Activated CD4-positive, alpha-beta T cell treated with anti-CD3 and anti-CD28 coated beads, Interleukin-2, amount 50 U/mL, for 16 hours (primary cell): ENCODE measurements at regions not wholly inside any gene's neighbourhood (a gene's known extent, or its start where the extent isn't known, plus 50 kb on each side); places are given as distances from the start of the nearest gene placed in this dataset.

ENCODE experiments used
- DNase-seq: peaks from one replicate; pipeline ENCODE4 v3.0.0-alpha.2; 2020

DNA sequence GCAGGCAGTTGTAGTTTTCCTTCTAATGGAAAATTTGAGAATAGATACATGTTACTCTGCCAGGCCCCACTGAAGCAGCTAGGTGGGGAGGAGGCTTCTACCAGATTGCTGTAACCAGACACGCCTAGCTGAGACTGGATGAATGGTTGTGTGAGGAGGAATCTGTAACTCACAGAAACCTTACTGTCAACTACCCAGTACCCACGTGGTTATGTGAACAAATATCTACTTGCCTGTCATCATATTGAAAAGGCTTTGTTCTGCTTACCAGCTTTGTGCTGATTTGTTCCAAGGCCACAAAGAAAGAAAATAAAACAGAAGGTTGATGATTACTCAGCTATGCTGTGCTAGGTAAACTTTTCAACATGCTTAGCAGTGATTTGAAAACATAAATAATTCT, 167.2 kb downstream of the CAPZA3 start:
- DNase-seq: no peak

- DNase-seq: no peak
Measured at GRCh38 chr12:18906395-18906794, 168.5 kb downstream of the CAPZA3 start.

GRCh38 chr12:18907127-18907526, 169.2 kb downstream of the CAPZA3 start:
- no peak for DNase-seq

GRCh38 chr12:18907728-18908127, 169.8 kb downstream of the CAPZA3 start:
- no peak for DNase-seq

DNA sequence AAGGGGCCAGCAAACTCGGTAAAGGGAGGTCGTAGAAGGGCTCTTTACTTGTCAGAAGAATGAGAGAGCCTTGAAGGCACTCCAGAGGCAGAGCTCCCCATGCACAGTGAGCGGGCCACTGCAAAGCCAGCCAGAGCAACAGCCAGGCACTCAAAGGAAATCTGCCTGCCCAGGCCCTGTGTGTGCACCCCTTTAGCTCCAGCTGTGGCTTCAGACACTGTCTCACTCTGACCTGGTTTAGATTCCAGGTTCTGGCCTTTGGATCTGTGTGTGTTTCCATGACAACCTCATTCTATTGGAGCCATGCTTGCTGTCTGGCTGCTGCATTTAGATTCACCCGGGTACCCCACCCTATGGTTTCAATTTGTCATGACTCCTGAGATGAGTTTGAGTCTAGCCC, 170.3 kb downstream of the CAPZA3 start:
- DNase-seq: no peak

- DNase-seq: no peak
Measured at GRCh38 chr12:18919871-18920511, 182.1 kb downstream of the CAPZA3 start.

DNA sequence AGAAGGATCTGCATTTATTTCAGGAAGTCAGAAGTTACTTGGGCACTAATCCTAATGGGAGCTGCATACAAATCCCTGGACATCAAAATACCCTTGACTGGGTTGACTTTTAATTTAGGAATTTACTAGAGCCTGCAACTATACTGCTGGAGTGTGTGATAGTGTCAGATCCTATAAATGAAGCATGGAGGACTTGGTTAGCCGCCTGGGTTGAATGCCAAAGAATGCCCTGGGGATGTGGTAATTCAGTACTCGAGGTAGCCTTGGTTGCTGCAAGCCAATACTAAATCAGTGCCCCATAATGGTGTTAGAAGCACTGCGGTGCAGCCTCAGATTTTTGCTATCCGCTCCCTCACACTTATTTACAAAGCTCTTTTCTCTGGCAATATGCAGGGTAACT, 184.9 kb downstream of the CAPZA3 start:
- DNase-seq: no peak

DNA sequence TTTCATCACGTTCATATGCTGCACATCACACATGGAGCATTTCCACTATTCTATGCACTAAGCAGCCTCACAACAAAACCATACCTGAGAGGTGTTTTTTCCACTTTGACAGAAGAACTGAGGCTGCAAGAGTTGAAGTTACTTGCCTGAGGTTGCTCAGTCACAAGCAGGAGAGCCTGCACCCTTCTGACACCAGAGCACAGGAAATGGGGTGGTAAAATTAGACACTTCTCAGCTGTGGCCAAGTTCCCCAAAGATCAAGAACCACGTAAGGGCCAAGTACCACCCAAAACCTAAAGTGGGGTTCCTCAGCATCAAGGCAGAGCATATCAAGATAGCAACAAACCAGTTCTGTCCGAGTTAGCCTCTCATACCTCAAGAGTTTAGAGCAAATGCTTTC, 185.8 kb downstream of the CAPZA3 start:
- no peak for DNase-seq

- no peak for DNase-seq
Measured at GRCh38 chr12:18926188-18926587, 188.3 kb downstream of the CAPZA3 start.

DNA sequence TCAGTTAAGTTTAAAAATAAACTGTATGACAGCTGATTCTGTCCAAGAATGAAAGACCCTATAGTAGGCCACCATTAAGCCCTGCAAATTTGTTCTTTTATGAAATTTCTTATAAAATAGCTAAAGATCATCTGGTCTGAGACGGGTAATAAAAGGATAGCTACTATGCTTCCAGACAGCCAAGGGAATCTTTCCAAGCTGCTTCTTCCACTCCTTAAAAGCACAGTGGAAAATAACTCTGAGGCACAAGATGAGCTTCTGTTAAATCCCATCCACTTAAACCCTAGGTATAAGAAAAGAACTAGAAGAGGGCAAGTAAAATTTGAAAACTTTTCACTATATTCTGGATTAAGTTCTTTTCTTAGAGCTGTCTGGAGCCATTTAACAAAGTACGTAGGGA, 194.3 kb downstream of the CAPZA3 start:
- no peak for DNase-seq

DNA sequence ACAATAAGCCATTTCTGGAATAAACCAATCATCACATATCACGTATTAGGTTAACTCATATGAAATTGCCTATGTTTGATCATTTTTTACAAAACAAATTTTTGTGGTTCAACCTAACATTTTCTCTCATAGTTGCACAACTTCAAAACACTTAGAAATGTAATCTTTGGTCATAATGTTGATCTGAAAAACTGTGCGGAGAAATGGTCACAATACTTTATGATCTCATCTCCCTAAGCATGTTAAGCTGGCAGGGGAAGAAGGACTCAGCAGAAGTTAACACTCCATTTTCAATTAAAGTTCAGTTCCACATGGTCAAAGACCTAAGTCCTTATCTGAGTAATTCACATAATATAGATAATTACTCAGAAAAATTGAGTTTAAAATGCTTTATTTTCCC, 194.8 kb downstream of the CAPZA3 start:
- DNase-seq: no peak

GRCh38 chr12:18935371-18935965, 194.1 kb upstream of the PLEKHA5 start:
- DNase-seq: no peak

DNA sequence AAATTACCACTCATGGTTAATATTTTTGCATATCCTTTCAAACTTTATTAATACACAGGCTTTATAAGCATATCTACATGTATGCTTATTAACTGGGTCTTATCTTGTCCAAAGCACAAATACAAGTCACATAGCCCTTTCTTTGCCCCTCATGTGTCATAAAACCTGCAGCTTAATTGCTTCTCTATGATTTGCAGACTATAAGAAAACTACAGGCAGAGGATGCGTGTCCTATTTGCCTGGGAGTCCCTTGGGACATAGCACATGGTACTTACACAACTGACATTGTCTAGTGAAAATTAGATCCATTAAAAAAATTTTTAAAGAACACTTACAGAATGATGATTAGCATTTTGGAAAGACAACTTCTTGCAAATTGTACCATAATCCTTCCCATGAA, 190.5 kb upstream of the PLEKHA5 start:
- no peak for DNase-seq

- DNase-seq: no peak
Measured at GRCh38 chr12:18942669-18943068, 186.9 kb upstream of the PLEKHA5 start.

- no peak for DNase-seq
Measured at GRCh38 chr12:18943200-18943599, 186.3 kb upstream of the PLEKHA5 start.

DNA sequence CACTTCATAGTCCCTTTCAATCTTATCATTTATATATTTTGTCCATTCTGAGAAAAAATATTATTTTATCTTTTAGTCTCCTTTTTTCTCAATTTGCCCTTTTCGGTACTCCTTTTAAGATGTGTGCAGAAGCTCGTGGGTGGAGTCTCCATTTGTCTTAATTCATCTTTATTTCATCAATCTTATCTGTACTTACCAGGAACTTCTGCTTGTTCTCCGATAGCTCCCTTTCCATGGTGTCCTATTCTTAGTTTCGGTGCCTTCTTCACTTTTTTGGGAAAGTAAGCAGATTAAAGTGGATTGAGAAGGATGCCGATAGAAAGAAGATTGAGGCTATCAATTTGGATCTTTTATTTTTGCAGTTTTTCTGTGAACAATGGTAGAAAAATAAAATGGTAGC, 183.4 kb upstream of the PLEKHA5 start:
- DNase-seq: no peak

DNA sequence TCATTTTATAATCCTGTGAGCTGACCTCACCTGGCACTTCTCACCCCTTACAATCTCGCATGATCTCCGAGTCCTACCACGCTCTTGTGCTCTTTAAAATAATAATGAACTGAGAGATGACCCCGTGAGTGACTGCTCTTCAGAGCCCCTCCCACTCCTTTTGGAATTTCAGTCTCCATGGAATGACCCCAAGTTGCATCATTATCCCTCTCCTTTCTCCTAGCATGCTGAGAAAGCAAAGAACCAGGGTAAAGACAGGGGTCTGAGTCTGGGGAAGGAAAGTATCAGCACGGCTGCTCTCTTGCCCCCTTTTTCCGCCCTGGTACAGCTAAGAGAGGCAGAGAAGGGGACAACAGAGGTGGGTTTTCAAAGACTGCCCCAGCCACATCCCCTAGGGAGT, 178.3 kb upstream of the PLEKHA5 start:
- DNase-seq: no peak

DNA sequence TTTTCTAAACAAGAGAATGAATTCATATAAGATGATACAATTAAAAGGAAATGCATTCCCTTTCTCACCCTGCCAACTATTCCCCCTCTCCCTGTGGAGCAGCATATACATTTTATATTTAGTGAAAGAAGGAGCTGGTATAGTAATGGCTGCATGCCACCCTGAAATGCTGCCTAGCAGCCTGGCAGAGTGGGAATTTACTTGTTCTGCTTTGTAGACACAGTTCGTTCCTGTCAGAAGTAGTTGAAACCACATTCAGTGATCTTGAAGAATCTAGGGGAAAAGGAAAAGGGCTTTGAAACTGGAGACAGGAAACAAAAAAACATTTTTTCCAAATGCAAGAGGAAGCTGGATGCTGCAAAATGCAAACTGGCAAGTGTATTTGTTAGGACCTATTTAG, 176.0 kb upstream of the PLEKHA5 start:
- no peak for DNase-seq

DNA sequence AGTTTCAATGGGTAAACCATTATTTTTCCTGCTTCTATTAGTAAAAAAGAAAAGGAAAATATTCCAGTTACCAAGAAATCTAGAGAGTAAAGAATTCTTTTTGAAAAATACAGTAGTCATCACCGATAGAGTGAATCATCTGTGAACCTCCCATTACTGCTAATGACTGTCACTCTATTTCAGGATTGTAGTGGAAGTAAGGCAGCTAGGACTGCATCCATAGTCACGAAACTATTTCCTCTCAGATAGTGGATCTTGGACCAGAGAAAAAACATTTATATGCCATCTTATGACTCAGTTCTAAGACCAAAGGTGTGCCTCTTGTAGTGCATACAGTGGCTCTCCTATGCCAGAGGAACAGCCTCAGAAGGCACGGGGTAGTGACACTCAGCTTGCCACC, 173.9 kb upstream of the PLEKHA5 start:
- DNase-seq: no peak

DNA sequence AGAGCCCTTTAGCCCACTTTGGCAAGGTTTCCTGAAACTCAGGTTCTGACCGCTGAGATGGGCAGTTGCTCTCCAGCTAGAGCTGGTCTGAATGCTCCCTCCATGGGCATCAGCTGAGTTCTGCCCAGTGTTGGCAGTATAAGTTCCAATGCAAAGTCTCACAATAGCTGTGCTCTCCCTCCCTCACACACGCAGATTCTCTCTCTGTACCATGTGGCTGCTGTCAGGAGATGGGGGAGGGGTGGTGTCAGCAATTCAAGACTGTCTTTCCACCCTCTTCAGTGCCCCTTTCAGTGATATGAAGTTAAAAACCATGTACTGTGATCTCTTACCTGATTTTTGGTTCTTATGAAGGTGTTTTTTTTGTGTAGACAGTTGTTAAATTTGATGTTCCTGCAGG, 164.3 kb upstream of the PLEKHA5 start:
- no peak for DNase-seq

GRCh38 chr12:18966954-18967353, 162.6 kb upstream of the PLEKHA5 start:
- no peak for DNase-seq

- no peak for DNase-seq
Measured at GRCh38 chr12:18967814-18968213, 161.7 kb upstream of the PLEKHA5 start.

- DNase-seq: no peak
Measured at GRCh38 chr12:18969512-18969911, 160.0 kb upstream of the PLEKHA5 start.

DNA sequence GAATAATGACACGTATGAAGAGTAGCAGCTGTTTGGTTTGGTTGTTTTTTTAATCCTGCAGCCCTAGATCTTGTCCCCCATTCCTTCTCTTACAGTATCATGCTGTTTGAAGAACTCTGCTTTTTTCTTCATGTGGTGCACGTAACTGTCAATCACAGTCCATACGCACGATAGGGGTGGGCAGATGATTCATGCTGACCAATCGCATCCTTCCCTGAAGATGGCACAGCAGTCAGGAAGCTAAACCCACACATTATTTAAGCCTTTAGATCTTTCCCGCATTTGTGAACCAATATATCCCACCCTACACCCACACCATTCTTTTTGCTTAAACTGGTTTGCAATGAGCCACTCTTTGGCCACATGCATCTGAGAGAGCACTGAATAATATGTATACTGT, 158.9 kb upstream of the PLEKHA5 start:
- DNase-seq: no peak

- no peak for DNase-seq
Measured at GRCh38 chr12:18971932-18972331, 157.6 kb upstream of the PLEKHA5 start.
